Neural cell (in vitro differentiated cells): ENCODE measurements at regions not wholly inside any gene's neighbourhood (a gene's known extent, or its start where the extent isn't known, plus 50 kb on each side); places are given as distances from the start of the nearest gene placed in this dataset.

Experiments used
- H2AFZ ChIP-seq: fragments of 200-600, 300-800 bp; sonication (generic), shearing (Covaris generic); 2 replicates; pipeline ENCODE4 v1.6.0; 2014; ENCODE audit warnings: low read depth, mild to moderate bottlenecking, antibody characterized with exemption, low read length, moderate library complexity
- H3F3A ChIP-seq: fragments of 200-600 bp; shearing (Covaris generic); 2 replicates; pipeline ENCODE4 v1.6.1; 2016; ENCODE audit warnings: mild to moderate bottlenecking, moderate library complexity, mixed read lengths, antibody characterized with exemption, low read length; ENCODE audit not compliant: insufficient read depth, poor library complexity, severe bottlenecking
- H3K27ac ChIP-seq: fragments of 200-600, 300-800 bp; sonication (generic), shearing (Covaris generic); 2 replicates; pipeline ENCODE4 v1.5.1; 2014; ENCODE audit warnings: mild to moderate bottlenecking, low read length, moderate library complexity
- H3K27me3 ChIP-seq: fragments of 300-800, 200-600 bp; sonication (generic), shearing (Covaris generic); 2 replicates; pipeline ENCODE4 v1.6.0; 2014; ENCODE audit warnings: mild to moderate bottlenecking, low read depth, low read length, moderate library complexity; ENCODE audit not compliant: insufficient read depth
- H3K36me3 ChIP-seq: fragments of 300-800, 200-600 bp; sonication (generic), shearing (Covaris generic); 2 replicates; pipeline ENCODE4 v1.5.1; 2014; ENCODE audit warnings: mild to moderate bottlenecking, antibody characterized with exemption, low read length, moderate library complexity; ENCODE audit not compliant: insufficient read depth
- H3K4me2 ChIP-seq: fragments of 300-800, 200-600 bp; sonication (generic), shearing (Covaris generic); 2 replicates; pipeline ENCODE4 v1.6.0; 2014; ENCODE audit warnings: mild to moderate bottlenecking, low read length
- H3K4me3 ChIP-seq: fragments of 300-800, 200-600 bp; sonication (generic), shearing (Covaris generic); 2 replicates; pipeline ENCODE4 v1.5.1; 2014; ENCODE audit warnings: mild to moderate bottlenecking, low read length, moderate library complexity
- H3K79me2 ChIP-seq: fragments of 200-600 bp; shearing (Covaris generic); replicated peaks from 2 replicates; pipeline ENCODE4 v1.6.0; 2014; ENCODE audit warnings: mild to moderate bottlenecking, low read length, moderate library complexity; ENCODE audit not compliant: insufficient read depth
- H3K9ac ChIP-seq: fragments of 300-800, 200-600 bp; sonication (generic), shearing (Covaris generic); 2 replicates; pipeline ENCODE4 v1.6.1; 2016; ENCODE audit warnings: mild to moderate bottlenecking, low read length, mixed read lengths
- H3K9me2 ChIP-seq: fragments of 200-600 bp; shearing (Covaris generic); 2 replicates; pipeline ENCODE4 v1.6.1; 2016; ENCODE audit warnings: mild to moderate bottlenecking, low read length, mixed read lengths; ENCODE audit not compliant: insufficient read depth
- H3K9me3 ChIP-seq: fragments of 200-600, 300-800 bp; sonication (generic), shearing (Covaris generic); 2 replicates; pipeline ENCODE4 v1.6.1; 2016; ENCODE audit warnings: mild to moderate bottlenecking, mixed run types, low read length, moderate library complexity, mixed read lengths
- H4K20me1 ChIP-seq: fragments of 200-600 bp; shearing (Covaris generic); 2 replicates; pipeline ENCODE4 v1.6.1; 2016; ENCODE audit warnings: mild to moderate bottlenecking, mixed run types; ENCODE audit not compliant: insufficient read depth
- CTCF ChIP-seq: fragments of 450-650 bp; IDR thresholded peaks from 2 replicates; pipeline ENCODE4 v1.5.1; 2014; ENCODE audit warnings: antibody characterized with exemption, mild to moderate bottlenecking, moderate library complexity; ENCODE audit not compliant: poor library complexity, severe bottlenecking
- EP300 ChIP-seq: fragments of 450-650 bp; conservative IDR thresholded peaks from 2 replicates; pipeline ENCODE4 v1.6.1; 2014; ENCODE audit warnings: antibody characterized with exemption, mild to moderate bottlenecking, moderate library complexity; ENCODE audit not compliant: poor library complexity, severe bottlenecking
- EZH2 ChIP-seq: fragments of 200-600, 300-800 bp; shearing (Covaris generic), sonication (generic); IDR thresholded peaks from 2 replicates; pipeline ENCODE4 v1.6.1; 2014; ENCODE audit warnings: antibody characterized with exemption, low read length, borderline replicate concordance, mild to moderate bottlenecking; ENCODE audit not compliant: insufficient read depth, poor library complexity, severe bottlenecking
- MXI1 ChIP-seq: fragments of 450-650 bp; conservative IDR thresholded peaks from 2 replicates; pipeline ENCODE4 v1.6.1; 2014; ENCODE audit warnings: antibody characterized with exemption, mild to moderate bottlenecking; ENCODE audit not compliant: poor library complexity, severe bottlenecking
- POLR2AphosphoS5 ChIP-seq: IDR thresholded peaks from 2 replicates; pipeline ENCODE4 v1.6.1; 2012
- RAD21 ChIP-seq: fragments of 450-650 bp; conservative IDR thresholded peaks from 2 replicates; pipeline ENCODE4 v1.6.1; 2014; ENCODE audit warnings: antibody characterized with exemption, mild to moderate bottlenecking, moderate library complexity
- REST ChIP-seq: IDR thresholded peaks from 2 replicates; pipeline ENCODE4 v1.6.1; 2012; ENCODE audit warnings: borderline replicate concordance
- SMC3 ChIP-seq: fragments of 450-650 bp; conservative IDR thresholded peaks from 2 replicates; pipeline ENCODE4 v1.6.1; 2014; ENCODE audit warnings: antibody characterized with exemption, mild to moderate bottlenecking, moderate library complexity; ENCODE audit not compliant: poor library complexity
- TAF1 ChIP-seq: IDR thresholded peaks from 2 replicates; pipeline ENCODE4 v1.6.1; 2012; ENCODE audit warnings: low read depth

DNA sequence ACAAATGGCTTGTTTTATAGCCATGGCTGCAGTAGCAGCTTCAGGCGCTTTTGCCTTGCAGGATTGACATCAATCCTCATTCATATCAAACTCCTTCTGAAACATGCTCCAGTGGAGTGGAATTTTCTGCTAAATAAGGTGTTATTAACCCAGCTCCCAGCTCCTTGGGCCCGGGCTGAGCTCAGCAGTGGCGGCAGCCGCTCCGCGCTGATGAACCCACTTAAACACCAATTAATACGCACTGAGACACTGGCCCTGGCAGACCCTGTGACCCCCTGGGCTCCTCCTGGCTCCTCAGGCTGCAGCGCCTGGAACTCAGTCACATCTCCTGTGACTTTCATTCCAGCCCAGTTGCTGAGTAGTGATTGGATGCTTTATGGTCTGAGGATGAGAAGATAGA, 137.4 kb upstream of the GRIK3 start:
- Histone ChIP-seq H2AFZ (no peak overlapping the region), H3K79me2 (no peaks in the 10 kb centered on the region)

DNA sequence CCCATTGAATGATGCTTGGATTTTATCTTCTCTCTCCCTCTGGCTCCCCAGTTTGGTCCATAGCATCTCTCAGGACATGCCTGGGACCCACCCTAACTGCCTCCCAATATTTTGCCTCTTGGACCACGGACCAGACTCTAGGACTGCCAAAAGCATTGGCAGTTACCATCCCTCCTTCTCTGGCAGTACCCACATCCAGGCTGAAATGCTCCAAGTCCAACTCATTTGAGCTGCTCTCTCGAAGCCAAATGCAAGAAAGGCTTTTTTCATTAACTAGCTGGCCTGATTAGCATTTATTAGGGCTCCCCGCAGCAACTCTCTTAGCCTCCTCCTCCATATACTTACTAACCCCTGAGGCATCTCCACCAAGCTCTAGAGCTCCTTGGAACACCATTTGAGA, 140.0 kb upstream of the GRIK3 start:
- Histone ChIP-seq H2AFZ (no peak overlapping the region), H3K9ac (no peak overlapping the region), H3K36me3 (no peaks in the 10 kb centered on the region), H3K4me2 (no peak overlapping the region), H3K27me3 (no peaks in the 10 kb centered on the region), H3K27ac (no peak overlapping the region), H4K20me1 (no peaks in the 10 kb centered on the region), H3K79me2 (no peaks in the 10 kb centered on the region), H3K4me3 (no peak overlapping the region), H3K9me3 (no peaks in the 10 kb centered on the region), H3K9me2 (no peaks in the 10 kb centered on the region), H3F3A (no peaks in the 10 kb centered on the region)
- TF ChIP-seq TAF1 (no peak), CTCF (no peak), SMC3 (no peak), EZH2 (no peak), EP300 (no peak), REST (no peak)

More for the DNA sequence above, 137.4 kb upstream of the GRIK3 start:
- H3K4me2 ChIP-seq, result no peak overlapping the region
- H3K9ac ChIP-seq, result no peak overlapping the region
- H3F3A ChIP-seq, result no peaks in the 10 kb centered on the region
- H3K27ac ChIP-seq, result no peak overlapping the region
- no peaks in the 10 kb centered on the region for H3K9me2 ChIP-seq
- H3K9me3 ChIP-seq, result no peaks in the 10 kb centered on the region
- TF ChIP-seq TAF1 (no peak), RAD21 (peak; percentile 16), POLR2AphosphoS5 (peak; percentile 23), MXI1 (no peak), SMC3 (peak; percentile 21), EP300 (peak; percentile 44), EZH2 (no peak), REST (peak; percentile 48), CTCF (no peak)
- H3K36me3 ChIP-seq, result no peaks in the 10 kb centered on the region
- H3K4me3 ChIP-seq, result peak overlapping the region; percentile 5
- no peaks in the 10 kb centered on the region for H3K27me3 ChIP-seq
- H4K20me1 ChIP-seq, result no peaks in the 10 kb centered on the region
